CD4-positive, alpha-beta T cell treated with Interleukin-2 at 100 ng/mL for 4 hours (primary cell): ENCODE measurements at regions not wholly inside any gene's neighbourhood (a gene's known extent, or its start where the extent isn't known, plus 50 kb on each side); places are given as distances from the start of the nearest gene placed in this dataset.
A peak's percentile ranks its signal among the peaks of the same experiment; 100 is the strongest.

Experiments
- DNase-seq: peaks from one replicate; pipeline ENCODE4 v3.0.0-alpha.2; 2020; ENCODE audit warnings: low spot score

- DNase-seq: peak; percentile 3
Measured at GRCh38 chr4:165612936-165613335, 234.1 kb downstream of the CPE start.

DNA sequence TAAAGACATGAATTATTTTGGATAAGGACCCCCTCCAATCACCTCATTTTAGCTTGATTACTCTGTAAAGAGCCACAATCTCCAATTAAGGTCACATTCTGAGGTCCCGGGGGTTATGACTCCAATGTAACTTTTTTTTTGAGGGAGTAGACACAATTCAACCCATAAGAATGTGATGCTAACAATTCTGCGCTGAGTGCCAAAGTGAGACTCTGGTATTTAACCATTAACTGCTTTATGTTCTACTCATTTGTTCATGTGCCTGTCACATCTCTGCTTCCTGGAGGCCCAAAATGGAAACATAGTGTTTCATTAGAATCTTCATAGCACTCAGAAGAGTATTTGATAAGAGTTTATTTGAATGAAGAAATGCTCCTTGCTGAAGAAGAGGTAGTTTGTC, 234.8 kb downstream of the CPE start:
- no peak for DNase-seq

DNA sequence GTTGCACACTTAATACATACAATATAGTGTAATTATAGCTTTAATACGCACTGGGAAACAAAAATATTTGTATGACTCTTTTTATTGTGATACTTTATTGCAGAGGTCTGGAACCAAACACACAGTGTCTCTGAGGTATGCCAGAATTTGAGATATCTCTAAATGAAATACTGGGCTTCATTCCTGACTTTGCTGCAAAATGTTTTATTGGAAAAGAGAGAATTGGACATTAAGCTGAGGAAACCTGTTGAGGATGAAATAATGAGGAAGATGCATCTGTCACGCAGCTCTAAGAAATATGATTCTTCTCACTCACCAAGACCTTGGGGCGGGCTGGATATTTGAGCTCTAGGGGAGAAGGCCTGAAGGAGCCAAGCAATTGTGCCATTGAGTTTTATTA, 242.1 kb downstream of the CPE start:
- DNase-seq: no peak

GRCh38 chr4:165621983-165622382, 243.2 kb downstream of the CPE start:
- DNase-seq: no peak

GRCh38 chr4:165625281-165625680, 246.5 kb downstream of the CPE start:
- no peak for DNase-seq

- DNase-seq: no peak
Measured at GRCh38 chr4:165626316-165626715, 246.7 kb upstream of the TLL1 start.

DNA sequence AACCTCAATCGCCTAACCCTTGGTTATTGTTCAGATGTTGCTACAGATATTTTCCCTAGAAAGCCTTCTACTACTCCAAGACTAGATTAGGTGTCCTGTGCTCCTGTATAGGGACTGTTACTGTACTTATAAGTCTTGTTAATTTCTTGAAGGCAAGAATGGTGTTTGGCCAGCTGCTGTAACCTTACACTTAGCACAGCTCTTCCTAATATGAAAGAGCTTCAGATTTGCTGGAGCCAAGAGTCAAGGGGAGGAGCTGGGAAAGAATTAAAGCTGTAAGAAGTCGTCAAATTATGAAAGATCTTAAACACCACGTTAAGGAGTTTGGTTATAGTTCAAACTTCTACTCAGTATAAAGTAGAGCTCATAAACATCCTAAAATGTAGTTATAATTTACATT, 245.9 kb upstream of the TLL1 start:
- DNase-seq: no peak

GRCh38 chr4:165627548-165627947, 245.5 kb upstream of the TLL1 start:
- DNase-seq: no peak

DNA sequence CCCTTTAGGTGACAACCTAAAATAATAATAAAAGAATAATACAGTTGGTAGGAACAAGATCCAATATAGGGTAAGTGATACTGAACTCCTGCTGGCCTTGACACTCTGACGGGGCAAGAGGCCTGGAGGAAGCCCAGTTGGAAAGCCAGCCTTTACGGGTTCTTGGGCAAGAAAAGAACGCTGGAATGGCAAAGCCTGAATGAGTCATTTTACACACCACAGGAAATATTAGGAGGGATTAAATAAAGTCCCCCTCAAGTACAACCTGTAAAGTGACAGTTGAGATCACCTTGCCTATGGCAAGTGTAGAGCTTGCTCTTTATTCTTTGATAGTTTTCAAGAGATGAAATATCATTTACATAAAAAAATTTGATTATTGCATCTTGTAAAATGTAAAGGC, 244.5 kb upstream of the TLL1 start:
- DNase-seq: no peak

- DNase-seq: no peak
Measured at GRCh38 chr4:165630671-165631070, 242.4 kb upstream of the TLL1 start.

DNA sequence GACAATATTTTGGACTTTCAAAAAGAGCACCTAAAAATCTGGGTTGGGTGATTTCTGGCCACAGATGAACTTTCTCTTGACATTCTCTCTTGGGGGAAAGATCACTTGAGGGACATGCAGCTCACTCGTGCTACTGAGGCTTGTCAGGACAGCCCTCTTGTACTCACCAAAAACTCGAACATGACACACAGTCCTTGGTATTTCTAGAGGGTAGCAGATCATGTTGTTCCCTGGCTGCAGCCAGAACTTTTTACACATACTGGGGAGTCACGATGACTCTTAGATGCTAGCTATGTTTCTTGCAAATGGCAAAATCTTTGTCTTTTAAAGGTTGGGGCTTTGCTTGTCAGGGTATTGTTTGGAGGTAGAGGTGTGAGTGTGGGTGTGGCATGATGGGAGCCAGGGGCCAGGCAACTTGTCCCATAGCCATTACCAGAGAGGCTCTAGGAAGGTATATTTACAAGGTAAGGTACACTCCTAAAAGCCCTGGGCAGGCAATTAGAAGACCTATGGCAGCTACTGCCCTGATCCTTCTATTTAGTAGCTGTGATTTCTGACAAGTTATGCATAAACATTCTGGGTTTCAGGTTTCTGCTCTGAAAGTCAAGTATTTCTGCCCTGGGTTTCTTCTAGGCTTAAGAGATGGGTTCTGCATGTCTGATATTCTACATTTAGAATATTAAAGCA, 241.7 kb upstream of the TLL1 start:
- DNase-seq: no peak

DNA sequence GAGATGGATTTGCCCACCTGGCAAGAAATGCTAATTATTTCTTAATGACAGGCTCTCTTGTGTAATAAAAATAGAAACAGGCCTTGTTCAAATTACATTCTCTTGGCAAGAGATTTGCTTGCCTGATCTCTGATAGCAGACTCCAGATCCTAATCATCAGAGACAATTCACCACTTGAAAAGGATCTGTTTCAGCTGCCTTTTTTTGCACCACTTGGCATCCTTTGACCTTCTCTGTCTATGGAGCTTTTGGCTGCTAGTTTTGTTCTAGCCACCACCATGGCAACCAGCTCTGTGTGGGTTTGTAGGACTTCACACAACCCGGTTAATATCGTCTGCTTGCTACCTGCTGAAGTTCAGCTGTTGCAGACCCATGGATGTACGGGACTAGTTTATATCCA, 241.1 kb upstream of the TLL1 start:
- no peak for DNase-seq

GRCh38 chr4:165634766-165635165, 238.3 kb upstream of the TLL1 start:
- DNase-seq: no peak

DNA sequence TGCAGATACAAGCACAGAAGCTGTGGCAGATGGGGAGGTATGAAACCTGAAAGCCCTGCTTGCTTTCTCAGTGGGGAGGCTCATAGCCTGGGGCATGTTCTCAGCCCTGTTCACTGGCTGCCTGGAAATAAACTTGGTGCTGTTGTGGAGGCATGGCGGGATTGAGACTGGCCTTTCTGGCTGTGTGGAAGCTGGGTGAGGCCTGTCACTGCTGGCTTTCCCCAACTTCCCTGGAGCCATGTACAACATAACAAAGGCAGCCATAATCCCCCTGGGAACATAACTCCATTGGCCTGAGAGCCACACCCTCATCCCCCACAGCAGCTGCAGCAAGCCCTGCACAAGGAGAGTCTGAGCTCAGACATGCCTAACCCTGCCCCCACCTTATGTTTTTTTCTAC, 237.7 kb upstream of the TLL1 start:
- no peak for DNase-seq

DNA sequence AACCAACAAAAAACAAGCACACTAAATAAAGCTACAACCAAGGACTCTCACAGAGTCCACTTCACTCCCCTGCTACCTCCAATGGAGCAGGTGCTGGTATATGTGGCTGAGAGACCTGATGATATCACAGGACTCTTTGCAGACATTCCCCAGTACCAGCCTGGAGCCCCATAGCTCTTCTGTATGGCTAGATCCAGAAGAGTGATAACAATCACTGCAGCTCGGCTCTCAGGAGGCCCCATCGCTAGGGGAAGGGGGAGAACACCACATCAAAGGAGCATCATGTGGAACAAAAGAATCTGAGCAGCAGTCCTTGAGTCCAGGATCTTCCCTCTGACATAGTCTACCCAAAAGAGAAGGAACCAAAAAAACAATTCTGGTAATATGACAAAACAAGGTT, 237.1 kb upstream of the TLL1 start:
- no peak for DNase-seq

DNA sequence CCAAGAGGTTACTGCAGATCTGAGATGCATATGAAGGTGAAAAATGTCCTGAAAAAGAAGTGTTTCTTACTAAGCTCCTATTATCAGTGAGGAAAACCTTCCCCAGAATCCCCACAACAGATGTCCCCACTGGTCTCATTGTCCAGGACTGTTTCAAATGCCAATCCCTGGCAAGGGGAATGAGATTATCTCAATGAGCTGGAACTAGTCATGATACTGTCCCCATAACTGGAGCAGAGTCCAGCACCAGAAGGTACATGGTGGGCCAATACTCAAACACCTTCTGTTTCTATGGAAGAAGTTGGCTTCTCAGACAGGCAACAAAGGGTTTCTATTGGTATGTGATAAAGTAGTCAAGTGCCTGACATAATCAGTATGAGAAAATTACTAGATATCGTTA, 221.1 kb upstream of the TLL1 start:
- DNase-seq: no peak

- DNase-seq: no peak
Measured at GRCh38 chr4:165654556-165654955, 218.5 kb upstream of the TLL1 start.

DNA sequence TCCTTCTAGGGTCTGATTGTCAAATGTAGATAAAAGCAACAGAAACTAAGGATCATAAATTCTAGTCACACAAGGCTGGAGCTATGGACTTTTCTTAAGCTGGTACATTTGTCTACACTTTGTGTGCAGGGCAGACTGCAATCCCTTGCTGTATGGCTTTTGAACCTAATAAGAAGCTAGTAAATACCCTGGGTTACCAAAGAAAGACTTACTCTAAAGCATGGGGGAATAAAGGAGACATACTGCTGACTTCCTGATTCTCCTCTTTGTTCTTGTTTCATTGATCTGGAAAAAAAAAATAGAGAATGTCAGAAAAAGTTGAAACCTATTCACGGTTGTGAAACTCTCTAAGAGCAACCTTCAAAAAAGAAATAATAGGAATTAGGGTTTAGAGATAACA, 216.6 kb upstream of the TLL1 start:
- DNase-seq: no peak

- DNase-seq: no peak
Measured at GRCh38 chr4:165656829-165657490, 216.1 kb upstream of the TLL1 start.

DNA sequence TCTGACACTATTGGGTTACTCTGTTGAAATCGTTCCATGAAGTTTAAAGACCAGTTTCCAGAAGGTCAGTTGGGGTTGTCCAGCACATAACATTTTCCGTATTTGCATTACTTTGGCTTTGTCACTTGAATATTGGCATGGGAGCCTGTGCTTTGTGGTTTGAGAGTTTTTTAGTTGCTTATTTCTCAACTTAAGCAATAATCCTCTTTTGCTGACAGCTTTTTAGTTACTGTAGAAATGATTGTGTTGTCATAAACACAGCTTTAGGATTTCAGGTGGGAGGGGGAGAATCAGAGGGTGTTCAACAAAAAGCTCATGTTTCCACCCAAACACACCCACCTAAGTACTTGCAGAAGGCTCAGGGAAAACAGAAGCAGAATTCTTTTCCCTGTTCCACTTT, 210.7 kb upstream of the TLL1 start:
- no peak for DNase-seq

DNA sequence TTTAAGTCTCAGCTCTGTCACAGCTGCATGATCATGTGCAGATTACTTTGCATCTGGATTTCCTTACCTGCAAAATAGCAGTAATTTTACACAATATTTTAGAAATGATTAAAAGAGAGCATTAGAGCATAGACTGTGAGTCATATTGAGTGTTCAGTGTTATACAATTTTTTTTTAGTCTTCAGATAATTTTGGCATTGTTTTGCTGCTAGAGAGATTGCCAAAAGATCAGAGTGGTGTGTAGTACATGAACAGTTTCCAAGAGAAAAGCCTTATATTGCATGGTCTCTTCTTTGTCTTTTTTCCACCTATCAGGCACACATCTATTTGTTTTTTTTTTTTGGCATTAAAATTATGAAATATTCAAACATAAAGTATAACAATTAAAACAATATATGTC, 209.6 kb upstream of the TLL1 start:
- no peak for DNase-seq

DNA sequence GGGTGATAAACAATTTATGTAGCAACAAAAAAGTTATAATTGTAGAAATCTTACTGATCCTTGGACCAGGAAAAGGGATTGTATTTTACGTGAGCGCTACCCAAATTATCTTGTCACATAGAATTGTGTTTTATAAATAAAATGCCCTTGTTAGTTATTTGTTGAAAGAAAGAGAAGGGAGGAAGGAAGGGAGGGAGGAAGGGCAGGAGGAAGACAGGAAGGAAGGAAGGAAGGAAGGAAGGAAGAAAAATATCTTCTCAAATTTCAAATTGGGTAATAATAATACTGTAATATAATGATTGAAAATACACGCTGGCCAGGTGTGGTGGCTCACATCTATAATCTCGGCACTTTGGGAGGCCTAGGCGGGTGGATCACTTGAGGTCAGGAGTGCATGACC, 206.2 kb upstream of the TLL1 start:
- DNase-seq: no peak

- DNase-seq: no peak
Measured at GRCh38 chr4:165667969-165668368, 205.1 kb upstream of the TLL1 start.

DNA sequence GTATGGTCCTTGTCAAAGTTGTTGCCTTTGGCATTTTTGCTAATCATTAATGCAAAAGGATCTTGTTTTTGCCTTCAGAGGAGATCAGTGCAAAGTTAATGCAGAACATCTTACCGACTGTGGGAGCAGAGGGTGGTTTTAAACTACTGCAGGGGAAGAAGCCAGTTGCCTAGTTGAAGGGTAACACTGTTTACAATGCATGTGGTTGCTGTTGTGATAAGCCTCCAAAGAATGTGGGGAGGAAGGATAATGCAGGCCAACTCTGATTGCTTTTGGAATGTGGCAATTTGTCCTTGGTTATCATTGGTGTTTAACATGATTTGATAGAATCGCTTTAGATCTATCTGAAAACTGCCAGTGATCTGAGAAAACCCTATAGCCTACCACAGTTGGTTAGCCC, 204.3 kb upstream of the TLL1 start:
- no peak for DNase-seq
